ENCODE measurements at regions not wholly inside any gene's neighbourhood (a gene's known extent, or its start where the extent isn't known, plus 50 kb on each side); places are given as distances from the start of the nearest gene placed in this dataset.

GRCh38 chr12:40511341-40511740 lies 180.9 kb upstream of the CNTN1 start:
- H3K9ac ChIP-seq = no peak overlapping the region
- no peaks in the 10 kb centered on the region for H3K9me2 ChIP-seq
- no peak overlapping the region for H3K27ac ChIP-seq (ENCODE audit: low read depth in 2 of 2, low read length in 1 of 2)
- H3K4me2 ChIP-seq = no peak overlapping the region
- TF ChIP-seq YY1 (IDR thresholded peaks at IDR 0.05; ENCODE audit: low read depth) (no peak), MEF2A (IDR thresholded peaks at IDR 0.05; ENCODE audit: borderline replicate concordance, low read depth) (no peak), FOXM1 (IDR thresholded peaks at IDR 0.05; ENCODE audit: low read depth) (no peak), NFIC (IDR thresholded peaks at IDR 0.05; ENCODE audit: borderline replicate concordance) (no peak), SIN3A (IDR thresholded peaks at IDR 0.05; ENCODE audit: borderline replicate concordance, low read depth, low read length) (no peak)
- H3K79me2 ChIP-seq (ENCODE audit: insufficient read depth) = no peaks in the 10 kb centered on the region
- CTCF ChIA-PET = no interaction called here
- H3K36me3 ChIP-seq (replicated peaks in 1 of 2; ENCODE audit: control insufficient read depth in 1 of 2, insufficient read depth in 2 of 2, low read length in 1 of 2) = no peaks in the 10 kb centered on the region
- POLR2A ChIA-PET = no interaction called here
- WGBS (ENCODE audit: low lambda C conversion rate) = 41% methylated on average over 5 of the region's 5 CpGs
- no peaks in the 10 kb centered on the region for H3K9me3 ChIP-seq
- no peaks in the 10 kb centered on the region for H3K27me3 ChIP-seq (ENCODE audit: insufficient read depth)
- H3K4me1 ChIP-seq (ENCODE audit: control insufficient read depth in 1 of 2, insufficient read depth in 2 of 2, low read depth in 1 of 2, low read length in 1 of 2) = no peaks in the 10 kb centered on the region
- no peaks in the 10 kb centered on the region for H4K20me1 ChIP-seq (ENCODE audit: insufficient read depth)
- H3F3A ChIP-seq (replicated peaks; ENCODE audit: insufficient read depth) = no peaks in the 10 kb centered on the region
- DNase-seq = no peak
- no peak overlapping the region for H3K4me3 ChIP-seq (ENCODE audit: low read depth in 2 of 2, low read length in 1 of 2)
- H2AFZ ChIP-seq (ENCODE audit: low read depth) = no peak overlapping the region

- no peak for DNase-seq
- Histone ChIP-seq H3K9me3 (no peaks in the 10 kb centered on the region), H3K27ac (ENCODE audit: low read depth in 2 of 2, low read length in 1 of 2) (no peak overlapping the region), H3F3A (replicated peaks; ENCODE audit: insufficient read depth) (no peaks in the 10 kb centered on the region), H3K79me2 (ENCODE audit: insufficient read depth) (no peaks in the 10 kb centered on the region), H3K9ac (no peak overlapping the region), H3K4me3 (ENCODE audit: low read depth in 2 of 2, low read length in 1 of 2) (no peak overlapping the region), H3K4me1 (ENCODE audit: control insufficient read depth in 1 of 2, insufficient read depth in 2 of 2, low read depth in 1 of 2, low read length in 1 of 2) (no peaks in the 10 kb centered on the region), H3K9me2 (no peaks in the 10 kb centered on the region), H3K27me3 (ENCODE audit: insufficient read depth) (no peaks in the 10 kb centered on the region), H2AFZ (ENCODE audit: low read depth) (no peak overlapping the region), H3K4me2 (no peak overlapping the region), H4K20me1 (ENCODE audit: insufficient read depth) (no peaks in the 10 kb centered on the region), H3K36me3 (replicated peaks in 1 of 2; ENCODE audit: control insufficient read depth in 1 of 2, insufficient read depth in 2 of 2, low read length in 1 of 2) (no peaks in the 10 kb centered on the region)
- ChIA-PET CTCF (interaction anchor here (1.5 kb wide), 1 partner anchor 12 kb away, joined by 5 read pairs; no protein-coding TSS in a partner anchor), POLR2A (no interaction called here)
- 36% methylated on average over 5 of the region's 5 CpGs for WGBS (ENCODE audit: low lambda C conversion rate)
- TF ChIP-seq FOXJ3 (CRISPR knock-in tag; IDR thresholded peaks at IDR 0.05) (no peak), PBX3 (IDR thresholded peaks at IDR 0.05) (no peak), TAF1 (IDR thresholded peaks at IDR 0.05; ENCODE audit: borderline replicate concordance, low read depth, low read length) (no peak)
Measured at GRCh38 chr12:40515041-40515816, 177.0 kb upstream of the CNTN1 start.

- Histone ChIP-seq H4K20me1 (ENCODE audit: insufficient read depth) (no peaks in the 10 kb centered on the region), H3F3A (replicated peaks; ENCODE audit: insufficient read depth) (no peaks in the 10 kb centered on the region), H3K9ac (no peak overlapping the region), H3K27me3 (ENCODE audit: insufficient read depth) (no peaks in the 10 kb centered on the region), H3K36me3 (replicated peaks in 1 of 2; ENCODE audit: control insufficient read depth in 1 of 2, insufficient read depth in 2 of 2, low read length in 1 of 2) (no peaks in the 10 kb centered on the region), H3K27ac (ENCODE audit: low read depth in 2 of 2, low read length in 1 of 2) (no peak overlapping the region), H3K4me3 (ENCODE audit: low read depth in 2 of 2, low read length in 1 of 2) (no peak overlapping the region), H3K9me2 (no peaks in the 10 kb centered on the region), H3K4me2 (no peak overlapping the region), H3K79me2 (ENCODE audit: insufficient read depth) (no peaks in the 10 kb centered on the region), H3K9me3 (no peaks in the 10 kb centered on the region), H2AFZ (ENCODE audit: low read depth) (no peak overlapping the region), H3K4me1 (ENCODE audit: control insufficient read depth in 1 of 2, insufficient read depth in 2 of 2, low read depth in 1 of 2, low read length in 1 of 2) (no peaks in the 10 kb centered on the region)
- TF ChIP-seq USF1 (IDR thresholded peaks at IDR 0.05; ENCODE audit: borderline replicate concordance, low read depth) = no peak
- no peak for TF ChIP-seq EP300 (IDR thresholded peaks at IDR 0.05; ENCODE audit: borderline replicate concordance in 1 of 2, low read depth in 1 of 2, low read length in 1 of 2)
- no peak for TF ChIP-seq REST (IDR thresholded peaks at IDR 0.05; ENCODE audit: low read depth, low read length)
- TF ChIP-seq NFIC (IDR thresholded peaks at IDR 0.05; ENCODE audit: borderline replicate concordance) = no peak
- no peak for TF ChIP-seq ZBTB33 (IDR thresholded peaks at IDR 0.05; ENCODE audit: borderline replicate concordance, low read depth)
- DNase-seq = no peak
- POLR2A ChIA-PET = no interaction called here
- CTCF ChIA-PET = no interaction called here
- 50% methylated on average over 3 of the region's 3 CpGs for whole genome bisulfite sequencing (ENCODE audit: low lambda C conversion rate)
Measured at GRCh38 chr12:40522837-40523236, 169.4 kb upstream of the CNTN1 start.
